OCI-LY3 (cell line): ENCODE measurements at regions not wholly inside any gene's neighbourhood (a gene's known extent, or its start where the extent isn't known, plus 50 kb on each side); places are given as distances from the start of the nearest gene placed in this dataset.
"Not testable (repeated sequence)": the region's sequence is repeated elsewhere in the genome, so short reads cannot be mapped to it uniquely, and the experiment has no call there.

Experiments used
- H2AFZ ChIP-seq: fragments of 200-600, 300-600 bp; shearing (Covaris generic); 2 replicates; pipeline ENCODE4 v1.6.0; 2014; ENCODE audit warnings: antibody characterized with exemption, low read depth, low read length
- H3K27ac ChIP-seq: fragments of 200-600, 300-600 bp; sonication (generic); 2 replicates; pipeline ENCODE4 v1.5.1; 2014; ENCODE audit warnings: mild to moderate bottlenecking, low read length, moderate library complexity, mixed read lengths
- H3K27me3 ChIP-seq: fragments of 200-600, 300-600 bp; sonication (generic); 2 replicates; pipeline ENCODE4 v1.6.1; 2014; ENCODE audit warnings: low read depth, low read length, mixed read lengths
- H3K36me3 ChIP-seq: fragments of 200-600, 300-600 bp; sonication (generic); replicated peaks from 2 replicates; pipeline ENCODE3; 2014; ENCODE audit warnings: low read depth, low read length, mixed read lengths
- H3K4me1 ChIP-seq: fragments of 300-600, 200-600 bp; sonication (generic); 2 replicates; pipeline ENCODE4 v1.6.1; 2014; ENCODE audit warnings: low read length, mixed read lengths
- H3K4me2 ChIP-seq: fragments of 200-600, 300-600 bp; sonication (generic); 2 replicates; pipeline ENCODE4 v1.6.1; 2014; ENCODE audit warnings: low read length, mixed read lengths
- H3K4me3 ChIP-seq: fragments of 300-600, 200-600 bp; sonication (generic); 2 replicates; pipeline ENCODE4 v1.5.1; 2014; ENCODE audit warnings: antibody characterized with exemption, mild to moderate bottlenecking, low read length, moderate library complexity
- H3K79me2 ChIP-seq: fragments of 300-600, 200-600 bp; shearing (Covaris generic); 2 replicates; pipeline ENCODE4 v1.6.1; 2014; ENCODE audit warnings: mild to moderate bottlenecking, low read length, mixed read lengths
- H3K9ac ChIP-seq: fragments of 300-600, 200-600 bp; shearing (Covaris generic); 2 replicates; pipeline ENCODE4 v1.6.0; 2014; ENCODE audit warnings: mild to moderate bottlenecking, low read length, moderate library complexity
- H3K9me3 ChIP-seq: fragments of 200-600, 300-600 bp; shearing (Covaris generic); 2 replicates; pipeline ENCODE4 v1.6.1; 2014; ENCODE audit warnings: low read length, mixed read lengths; ENCODE audit not compliant: insufficient read depth
- H4K20me1 ChIP-seq: fragments of 200-600, 300-600 bp; sonication (generic); 2 replicates; pipeline ENCODE4 v1.6.1; 2016; ENCODE audit warnings: low read length, mixed read lengths; ENCODE audit not compliant: insufficient read depth
- CTCF ChIP-seq: fragments of 200-600, 300-600 bp; sonication (generic); IDR thresholded peaks from 2 replicates; pipeline ENCODE4 v1.5.1; 2014; ENCODE audit warnings: antibody characterized with exemption, low read length, low read depth
- EZH2phosphoT487 ChIP-seq: fragments of 200-600 bp; shearing (Covaris generic); IDR thresholded peaks from 2 replicates; pipeline ENCODE4 v1.6.1; 2018; ENCODE audit warnings: antibody characterized with exemption, mixed run types, low read depth

GRCh38 chr22:23396362-23397007 is 183.6 kb downstream of the IGLL1 start:
- Histone ChIP-seq H3K4me1 (no peaks in the 10 kb centered on the region), H4K20me1 (no peaks in the 10 kb centered on the region), H3K27ac (no peak overlapping the region), H3K4me3 (no peak overlapping the region), H3K27me3 (no peaks in the 10 kb centered on the region), H3K4me2 (no peak overlapping the region), H2AFZ (no peak overlapping the region), H3K79me2 (no peaks in the 10 kb centered on the region), H3K9ac (no peak overlapping the region), H3K36me3 (no peaks in the 10 kb centered on the region), H3K9me3 (no peaks in the 10 kb centered on the region)
- TF ChIP-seq CTCF (no peak), EZH2phosphoT487 (no peak)

- H3K9ac ChIP-seq = no peak overlapping the region
- H3K27me3 ChIP-seq = no peaks in the 10 kb centered on the region
- no peaks in the 10 kb centered on the region for H3K36me3 ChIP-seq
- no peaks in the 10 kb centered on the region for H3K79me2 ChIP-seq
- H3K27ac ChIP-seq = no peak overlapping the region
- TF ChIP-seq CTCF (no peak), EZH2phosphoT487 (no peak)
- no peaks in the 10 kb centered on the region for H3K4me1 ChIP-seq
- H4K20me1 ChIP-seq = no peaks in the 10 kb centered on the region
- no peaks in the 10 kb centered on the region for H3K9me3 ChIP-seq
- no peak overlapping the region for H3K4me3 ChIP-seq
- H2AFZ ChIP-seq = no peak overlapping the region
- no peak overlapping the region for H3K4me2 ChIP-seq
Observed at GRCh38 chr22:23395530-23396361, 184.3 kb downstream of the IGLL1 start.

- no peak overlapping the region for H3K4me3 ChIP-seq
- no peak overlapping the region for H2AFZ ChIP-seq
- no peak overlapping the region for H3K27ac ChIP-seq
- H4K20me1 ChIP-seq = no peaks in the 10 kb centered on the region
- H3K9ac ChIP-seq = no peak overlapping the region
- H3K4me2 ChIP-seq = no peak overlapping the region
- H3K9me3 ChIP-seq = no peaks in the 10 kb centered on the region
- H3K27me3 ChIP-seq = no peaks in the 10 kb centered on the region
- no peaks in the 10 kb centered on the region for H3K79me2 ChIP-seq
- no peaks in the 10 kb centered on the region for H3K36me3 ChIP-seq
- no peaks in the 10 kb centered on the region for H3K4me1 ChIP-seq
- no peak for TF ChIP-seq CTCF
Observed at GRCh38 chr22:23394525-23395326, 185.4 kb downstream of the IGLL1 start.

GRCh38 chr22:23393721-23394320 is 186.3 kb downstream of the IGLL1 start:
- H3K27ac ChIP-seq = no peak overlapping the region
- TF ChIP-seq CTCF (no peak), EZH2phosphoT487 (no peak)
- no peak overlapping the region for H2AFZ ChIP-seq

GRCh38 chr22:23393199-23393598 is 186.9 kb downstream of the IGLL1 start:
- not testable (repeated sequence) for H3K9ac ChIP-seq, H3K4me1 ChIP-seq, H3K9me3 ChIP-seq, H3K27ac ChIP-seq, H3K36me3 ChIP-seq, H3K79me2 ChIP-seq, H3K27me3 ChIP-seq, H4K20me1 ChIP-seq, H2AFZ ChIP-seq, H3K4me2 ChIP-seq, H3K4me3 ChIP-seq

More at GRCh38 chr22:23393721-23394320, 186.3 kb downstream of the IGLL1 start:
- no peak overlapping the region for H3K9ac ChIP-seq
- H3K36me3 ChIP-seq = no peaks in the 10 kb centered on the region
- H3K4me3 ChIP-seq = no peak overlapping the region
- peaks cover 3% of the 10 kb centered on the region; the same call in 1 of the 2 replicates for H3K27me3 ChIP-seq
- H3K4me2 ChIP-seq = no peak overlapping the region
- no peaks in the 10 kb centered on the region for H3K79me2 ChIP-seq
- no peaks in the 10 kb centered on the region for H3K4me1 ChIP-seq
- no peaks in the 10 kb centered on the region for H4K20me1 ChIP-seq
- H3K9me3 ChIP-seq = no peaks in the 10 kb centered on the region
